HT-29 (cell line): ENCODE measurements at regions not wholly inside any gene's neighbourhood (a gene's known extent, or its start where the extent isn't known, plus 50 kb on each side); places are given as distances from the start of the nearest gene placed in this dataset.

Experiments used
- DNase-seq: peaks from one replicate; pipeline ENCODE4 v3.0.0-alpha.2; 2015; ENCODE audit warnings: low spot score

DNA sequence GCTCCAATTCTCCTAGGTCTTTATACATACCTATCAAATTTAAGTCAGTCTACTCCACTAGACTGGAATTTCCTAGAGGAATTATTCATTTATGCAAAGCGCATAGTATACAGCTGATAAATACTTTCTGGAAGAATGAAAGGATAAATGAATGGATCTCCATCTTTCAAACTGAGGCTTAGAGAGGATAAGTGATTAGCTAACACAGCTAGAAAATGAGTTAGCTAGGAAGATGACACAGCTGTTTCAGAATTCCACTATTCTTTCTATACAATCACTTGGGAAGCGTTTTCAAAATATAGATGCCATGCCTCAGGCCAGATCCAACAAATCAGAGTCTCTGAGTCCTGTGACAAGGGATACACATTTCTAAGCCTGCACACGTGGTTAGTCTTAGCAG, 1146.6 kb upstream of the ZEB2 start:
- DNase-seq: no peak

DNA sequence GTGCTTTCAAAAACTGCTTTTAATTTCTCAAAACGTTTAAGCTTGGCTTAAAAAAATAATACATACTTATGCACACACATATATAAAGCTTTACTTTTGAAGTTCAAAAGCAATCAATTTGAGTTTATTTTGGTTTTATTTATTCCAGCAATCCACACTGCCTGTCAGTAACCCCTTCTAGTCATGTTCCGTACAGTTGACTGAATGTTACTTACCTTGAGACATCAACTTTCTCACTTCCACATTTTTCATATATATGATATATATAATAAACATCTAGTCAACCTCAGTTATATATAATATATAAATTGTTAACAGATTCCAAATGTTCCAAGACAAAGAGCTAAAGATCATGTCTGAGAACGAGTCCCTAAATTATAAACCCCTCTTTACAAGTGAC, 1137.3 kb upstream of the ZEB2 start:
- no peak for DNase-seq

DNA sequence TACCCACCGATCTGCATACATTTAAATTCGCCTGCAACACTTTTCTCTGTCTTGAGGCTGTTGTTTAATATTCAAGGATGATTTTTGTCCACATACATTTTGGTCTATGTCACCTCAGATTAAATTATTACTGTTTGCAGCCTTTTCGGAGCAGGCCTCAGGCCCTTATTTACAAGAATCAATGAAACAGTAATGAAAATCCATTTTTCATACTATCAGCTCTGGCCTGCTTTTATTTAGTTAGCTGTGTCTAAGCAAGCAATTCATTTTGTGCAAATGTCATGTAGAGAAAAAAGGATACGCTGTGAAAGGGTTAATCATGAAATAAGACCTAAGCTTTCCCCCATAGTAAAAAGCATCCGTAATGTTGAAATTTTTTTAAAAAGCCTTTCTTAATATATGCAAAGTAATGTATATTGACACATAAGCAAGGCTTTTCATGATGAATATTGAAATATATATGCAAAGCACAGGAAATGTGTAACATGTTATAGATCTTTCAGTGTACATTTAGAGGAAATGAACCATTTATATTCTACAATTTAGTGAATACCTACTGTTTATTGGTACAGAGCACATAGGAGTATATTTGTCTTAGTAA, 1135.3 kb upstream of the ZEB2 start:
- no peak for DNase-seq

DNA sequence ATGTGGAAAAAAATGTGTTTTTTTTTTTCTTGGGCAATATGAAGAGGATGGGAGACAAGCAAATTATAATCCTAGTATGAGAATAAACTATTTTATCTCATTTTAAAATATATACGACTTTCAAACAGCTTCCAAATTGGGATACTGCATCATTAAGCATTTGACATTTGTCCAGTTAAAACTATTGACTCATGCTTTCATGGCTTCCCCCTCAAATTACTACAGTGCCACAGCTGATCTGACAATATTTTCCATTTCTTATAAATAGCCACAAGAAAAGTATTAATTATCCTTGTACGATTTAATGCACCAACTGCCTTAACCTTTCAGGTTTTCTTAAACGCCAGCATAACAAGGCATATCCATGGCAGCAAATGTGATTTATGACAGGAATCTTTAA, 1134.8 kb upstream of the ZEB2 start:
- no peak for DNase-seq

DNA sequence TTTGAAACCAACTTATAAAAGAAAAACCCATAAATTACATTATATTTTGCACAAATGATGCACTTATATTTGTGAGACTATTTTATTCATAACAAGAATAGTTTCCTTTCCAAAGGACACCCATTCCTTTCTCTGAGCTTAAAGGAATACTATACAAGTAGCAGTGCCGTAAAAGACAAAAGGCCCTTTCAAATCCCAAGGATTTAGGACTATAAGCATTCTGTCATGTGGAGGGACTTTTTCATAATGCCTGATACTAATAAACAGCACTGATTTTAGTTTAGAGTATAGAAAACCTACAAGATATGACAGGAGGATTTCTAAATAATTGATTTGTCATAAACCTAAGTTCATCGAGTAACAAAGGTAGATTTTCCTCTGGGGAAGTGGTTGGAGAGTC, 1134.2 kb upstream of the ZEB2 start:
- DNase-seq: no peak

DNA sequence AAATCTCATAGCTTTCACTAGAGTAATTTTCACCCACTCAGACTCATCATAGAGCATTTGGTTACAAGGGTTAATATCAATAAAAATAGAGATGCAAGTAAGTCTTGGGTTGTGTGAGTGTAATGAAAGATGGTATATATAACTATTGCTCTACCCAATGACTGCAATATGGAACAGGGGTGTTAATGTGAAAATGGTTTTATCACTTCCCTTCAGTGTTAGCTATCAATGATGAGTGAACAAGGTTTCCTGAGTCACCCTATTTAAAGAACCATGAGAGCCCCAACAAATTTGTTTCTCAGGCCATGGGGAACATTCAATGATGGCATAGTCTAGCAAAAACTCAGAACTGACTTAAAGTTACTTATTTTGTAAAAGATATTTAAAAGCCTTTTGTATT, 1133.6 kb upstream of the ZEB2 start:
- DNase-seq: no peak

DNA sequence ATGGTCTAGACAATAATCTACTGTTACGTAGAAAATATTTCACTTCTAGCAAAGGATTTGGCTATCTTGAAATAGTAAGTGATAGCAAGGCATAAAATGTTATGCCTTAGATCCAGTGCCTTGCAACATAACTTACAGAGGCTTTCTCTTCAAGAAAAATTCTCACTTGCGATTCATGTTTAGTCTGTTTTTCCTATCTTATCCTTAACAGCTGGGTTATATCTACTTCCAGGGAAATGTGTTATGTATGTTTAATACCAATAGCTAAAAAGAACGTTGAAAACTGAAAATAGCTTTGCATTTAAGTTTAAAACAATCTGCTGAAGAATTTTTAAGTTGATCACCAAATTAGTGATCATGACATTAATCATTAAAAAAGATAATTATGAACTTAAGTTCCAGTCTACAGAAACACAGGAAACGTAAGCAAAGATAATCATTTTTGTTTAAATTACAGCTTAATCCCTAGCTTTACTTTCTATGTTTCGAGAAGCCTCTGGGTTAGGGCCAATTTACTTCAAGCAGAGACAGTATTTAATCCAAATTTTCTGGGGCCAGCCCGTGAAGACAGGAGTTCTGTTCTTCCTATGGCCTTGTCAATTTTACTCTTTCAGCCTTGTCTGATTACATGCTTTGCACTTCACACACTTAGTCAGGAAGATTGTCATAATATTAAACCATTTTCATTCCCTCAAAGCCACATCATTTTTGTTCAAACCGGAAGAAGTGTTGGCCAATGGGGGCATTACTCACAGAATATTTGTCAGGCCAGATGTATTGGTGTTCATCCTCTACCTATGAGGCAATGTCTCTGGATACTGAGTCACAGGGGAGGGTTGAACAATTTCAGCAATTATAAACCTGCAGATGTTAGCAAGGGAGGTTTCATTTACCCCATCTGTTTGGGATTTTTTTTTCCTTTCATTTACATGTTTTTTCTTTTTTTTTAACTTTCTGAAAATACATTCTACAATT, 1132.9 kb upstream of the ZEB2 start:
- no peak for DNase-seq

DNA sequence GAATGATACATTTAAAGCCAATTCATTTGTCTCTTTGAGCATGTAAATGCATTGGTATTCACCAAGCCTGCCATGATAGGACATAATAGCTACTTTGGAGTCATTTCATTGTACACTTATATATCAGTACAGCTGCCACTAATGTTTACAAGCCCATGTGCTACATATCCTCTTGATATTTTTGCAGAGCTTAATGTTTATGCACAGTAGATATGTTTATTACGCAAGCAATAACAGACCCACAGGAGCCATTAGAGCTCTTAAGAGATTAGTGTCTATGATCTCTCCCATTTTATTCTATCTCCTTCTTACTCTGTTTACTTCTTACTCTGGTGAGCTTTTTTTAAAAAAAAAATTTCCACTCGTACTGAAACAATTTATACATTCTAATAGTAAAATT, 1132.1 kb upstream of the ZEB2 start:
- no peak for DNase-seq

DNA sequence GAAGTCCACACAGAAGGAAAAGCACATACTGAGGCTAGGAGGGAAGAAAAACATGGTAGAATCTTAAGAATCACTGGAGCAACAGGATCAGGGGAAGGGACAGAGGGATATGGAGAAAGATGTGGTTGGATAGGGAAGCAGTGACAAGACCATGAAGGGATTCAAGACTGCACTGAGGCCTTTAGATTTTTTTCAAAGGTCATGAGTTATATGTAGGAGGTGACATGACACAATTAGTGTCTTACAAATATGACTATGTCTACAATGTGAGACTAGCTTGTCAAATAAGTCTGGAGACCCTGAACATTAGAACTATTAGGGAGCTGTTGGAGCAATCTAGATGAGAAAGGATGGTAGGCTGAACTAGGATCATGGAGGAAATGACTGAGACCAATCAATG, 1130.3 kb upstream of the ZEB2 start:
- DNase-seq: no peak

DNA sequence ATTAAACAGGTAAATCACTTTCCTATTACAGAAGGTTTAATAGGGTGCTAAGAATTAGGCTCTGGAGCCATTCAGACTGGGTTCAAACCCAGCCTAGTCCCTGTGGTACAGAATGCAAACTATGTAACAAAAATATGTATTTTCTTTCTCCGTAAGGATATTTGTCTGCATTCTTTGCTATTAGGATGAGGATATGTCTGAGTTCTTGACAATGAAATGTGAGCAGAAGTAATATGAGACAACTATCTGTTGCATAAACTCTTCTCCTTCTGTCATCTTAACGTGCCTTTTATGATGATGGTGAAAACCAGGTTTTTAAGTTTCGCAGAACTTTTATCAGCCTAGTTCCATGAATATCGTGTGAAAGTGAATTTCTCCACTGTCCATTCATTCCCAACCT, 1129.1 kb upstream of the ZEB2 start:
- DNase-seq: no peak

DNA sequence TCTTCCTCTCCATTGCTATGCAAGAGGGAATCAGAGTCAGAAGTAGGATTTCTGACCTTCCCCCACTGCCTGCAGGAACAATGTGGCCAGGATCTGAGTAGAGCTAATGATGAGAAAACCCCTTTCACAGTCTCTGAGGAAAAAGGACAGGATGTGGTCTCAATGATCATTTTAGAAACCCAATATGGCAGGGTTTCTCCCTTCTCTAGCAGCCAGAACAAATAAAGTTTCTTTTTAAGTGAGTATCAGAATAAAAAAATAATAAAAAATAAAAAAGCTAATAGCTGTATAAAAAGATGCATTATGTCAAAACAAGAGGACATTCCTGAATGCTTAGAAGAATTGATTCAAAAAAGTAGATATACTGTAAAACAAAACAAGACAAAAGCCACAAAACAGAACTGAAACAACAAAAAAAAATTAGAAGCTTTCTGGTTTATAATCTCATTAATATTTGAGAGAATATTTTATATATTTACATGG, 1124.9 kb upstream of the ZEB2 start:
- no peak for DNase-seq

DNA sequence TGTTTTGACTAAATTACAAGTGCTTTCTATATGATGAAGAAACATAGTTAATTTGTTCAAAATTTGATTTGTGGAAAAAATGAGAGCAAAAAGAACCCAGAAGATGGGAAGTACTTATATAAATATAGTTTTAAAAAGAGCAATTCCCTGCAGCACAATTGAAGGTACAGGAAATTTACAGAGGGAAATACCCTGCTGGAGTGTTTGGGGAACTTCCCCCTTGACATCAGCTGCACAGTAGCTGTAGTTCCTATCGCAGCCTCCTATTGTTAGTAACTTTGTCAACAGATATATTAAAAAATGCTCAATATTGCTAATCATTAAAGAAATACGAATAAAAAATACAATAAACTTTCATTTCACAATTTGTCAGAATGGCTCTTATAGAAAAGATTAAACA, 1118.8 kb upstream of the ZEB2 start:
- DNase-seq: no peak

DNA sequence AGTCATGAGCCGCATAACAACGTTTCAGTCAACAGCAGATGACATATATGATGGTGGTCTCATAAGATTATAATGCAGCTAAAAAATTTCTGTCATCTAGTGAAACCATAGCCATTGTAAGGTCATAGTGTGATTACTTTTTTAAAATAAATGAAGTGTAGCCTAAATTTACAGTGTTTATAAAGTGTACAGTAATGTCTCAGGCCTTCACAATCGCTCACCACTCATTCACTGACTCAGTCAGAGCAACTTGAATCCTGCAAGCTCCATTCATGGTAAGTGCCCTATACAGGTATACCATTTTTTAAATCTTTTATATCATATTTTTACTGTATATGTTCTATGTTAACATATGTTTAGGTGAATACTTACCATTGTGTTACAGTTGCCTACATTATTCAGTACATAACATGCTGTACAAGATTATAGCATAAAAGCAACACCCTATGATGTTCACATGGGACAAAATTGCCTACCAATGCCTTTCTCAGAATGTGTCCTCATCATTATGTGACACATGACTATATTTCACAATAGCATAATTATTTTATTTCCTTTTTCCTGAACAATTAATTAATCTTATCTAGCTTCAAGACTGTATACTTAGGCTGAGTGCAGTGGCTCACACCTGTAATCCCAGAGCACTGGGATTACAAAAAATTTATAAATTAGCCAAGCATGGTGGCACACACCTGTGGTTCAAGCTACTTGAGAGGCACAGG, 1115.9 kb upstream of the ZEB2 start:
- DNase-seq: no peak

DNA sequence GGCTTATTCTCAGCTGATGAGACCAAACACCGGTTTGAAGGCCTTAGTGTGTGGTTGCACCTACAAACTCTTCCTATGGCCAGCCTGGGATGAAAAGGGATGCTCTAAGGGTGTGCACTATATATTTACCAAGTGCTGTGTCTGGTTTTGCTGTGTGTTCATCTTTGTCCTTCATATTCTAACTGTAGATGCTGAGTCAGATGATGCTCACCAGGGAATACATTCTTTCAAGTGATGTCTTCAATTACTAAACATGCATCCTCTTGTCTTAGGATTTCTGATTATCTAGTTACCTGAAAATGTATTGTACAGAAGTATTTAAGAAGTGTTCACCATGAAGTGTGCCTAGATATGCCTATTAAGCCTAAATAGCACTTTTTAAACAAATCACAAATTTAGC, 1111.6 kb upstream of the ZEB2 start:
- DNase-seq: no peak

DNA sequence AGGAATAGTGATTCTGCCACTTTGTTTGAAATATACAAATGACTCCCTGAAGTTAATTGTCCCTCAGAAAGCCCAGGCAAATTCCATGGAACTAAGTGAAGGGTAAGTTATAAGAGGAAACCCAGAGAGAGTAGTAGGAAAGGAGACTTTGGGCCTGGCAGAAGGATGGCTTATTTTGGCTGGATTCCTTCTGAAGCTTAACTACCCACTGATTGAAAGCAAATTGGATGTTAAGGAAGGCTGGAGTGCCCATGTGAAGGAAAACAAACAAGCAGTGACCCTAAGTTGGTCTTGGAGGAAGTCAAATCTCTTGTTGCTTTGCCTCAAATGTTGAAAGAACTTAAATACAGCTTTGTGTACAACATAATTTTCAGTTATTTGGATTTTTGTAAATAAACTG, 1106.4 kb upstream of the ZEB2 start:
- no peak for DNase-seq

DNA sequence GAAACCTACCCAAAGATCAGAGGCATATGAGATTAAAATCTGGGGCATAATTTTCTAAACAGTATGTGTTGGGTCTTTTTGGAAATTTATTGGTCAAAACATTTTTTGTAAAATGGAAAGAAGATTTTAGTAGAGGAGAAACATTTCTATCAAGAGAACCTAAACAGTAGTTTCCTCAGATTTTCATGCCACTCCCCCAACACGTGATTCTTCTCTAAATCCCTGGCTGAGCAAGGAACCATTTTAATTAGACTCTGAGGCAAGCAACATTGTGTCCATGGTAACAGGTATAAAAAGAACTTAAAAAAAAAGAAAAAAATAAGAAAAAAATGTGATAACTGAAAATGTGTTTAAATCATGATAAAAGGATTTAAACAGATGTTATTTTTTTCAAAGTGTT, 1105.2 kb upstream of the ZEB2 start:
- no peak for DNase-seq

DNA sequence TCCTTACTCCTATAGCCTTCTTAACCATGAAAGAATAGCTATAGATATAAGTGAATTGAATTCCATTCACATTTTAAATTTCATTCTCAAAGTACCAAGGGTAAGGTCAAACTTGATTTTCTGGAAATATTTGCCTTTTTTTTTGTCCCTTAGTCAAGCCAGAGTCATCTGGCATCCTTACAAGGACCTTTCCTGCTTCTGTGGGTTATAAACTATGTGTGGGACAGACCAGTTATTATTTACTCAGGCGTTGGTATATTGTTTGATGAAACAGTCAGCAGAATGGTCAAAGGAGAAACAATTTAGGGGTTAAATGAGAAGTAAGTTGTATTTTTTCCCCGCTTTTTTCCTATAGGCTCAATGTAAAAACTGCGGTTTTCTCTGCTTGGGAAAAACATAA, 1103.2 kb upstream of the ZEB2 start:
- no peak for DNase-seq

DNA sequence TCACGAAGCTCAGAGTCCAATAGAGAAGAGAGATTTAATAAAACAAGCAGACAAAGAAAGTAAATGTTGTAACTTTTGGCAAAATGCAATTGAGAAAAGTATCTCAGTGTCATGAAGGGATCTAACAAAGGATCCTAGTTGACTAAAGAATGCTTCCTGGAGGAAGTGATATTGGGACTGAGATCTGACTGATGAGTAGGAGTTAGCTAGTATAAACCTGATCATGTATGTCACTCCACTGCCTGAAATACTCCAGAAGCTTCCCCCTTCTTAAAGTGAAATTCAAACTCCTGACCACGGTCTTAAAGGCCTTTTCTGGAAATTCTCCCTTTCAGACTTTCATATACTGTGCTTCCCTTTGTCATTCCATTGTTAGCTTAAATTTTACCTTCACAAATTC, 1102.4 kb upstream of the ZEB2 start:
- no peak for DNase-seq

DNA sequence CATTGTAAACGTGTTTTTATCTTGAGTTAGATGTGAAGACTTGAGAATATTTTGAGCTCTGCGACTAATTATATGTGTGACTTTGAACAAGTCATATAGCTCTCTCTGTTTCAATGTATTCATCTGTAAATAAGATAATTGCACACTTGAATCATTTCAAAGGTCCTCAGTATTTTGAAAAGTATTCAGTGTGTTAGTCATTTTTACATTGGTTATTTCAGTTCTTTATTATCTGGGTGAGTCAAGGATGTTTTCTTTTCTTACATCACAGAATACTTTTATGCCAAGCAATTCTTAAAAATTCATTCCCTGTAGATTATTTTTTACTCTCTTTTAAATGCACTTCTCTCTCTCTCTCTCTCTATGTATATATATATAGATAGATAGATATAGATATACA, 1098.0 kb upstream of the ZEB2 start:
- no peak for DNase-seq

DNA sequence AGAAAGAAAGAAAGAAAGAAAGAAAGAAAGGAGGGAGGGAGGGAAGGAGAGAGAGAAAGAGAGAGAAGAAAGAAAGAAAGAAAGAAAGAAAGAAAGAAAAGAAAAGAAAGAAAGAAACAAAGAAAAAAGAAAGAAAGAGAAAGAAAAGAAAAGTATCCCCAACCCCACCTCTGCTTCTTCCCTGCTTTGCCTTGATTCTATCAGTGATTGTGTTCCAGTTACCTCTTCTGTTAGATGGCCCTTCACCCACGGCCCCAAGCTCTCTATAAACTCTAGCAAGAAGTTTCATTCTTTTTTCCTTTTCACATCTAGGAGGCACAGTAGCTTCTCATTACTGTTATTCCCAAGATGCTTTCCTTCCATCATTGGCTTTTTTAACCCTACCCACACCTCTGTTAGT, 1097.5 kb upstream of the ZEB2 start:
- DNase-seq: no peak

DNA sequence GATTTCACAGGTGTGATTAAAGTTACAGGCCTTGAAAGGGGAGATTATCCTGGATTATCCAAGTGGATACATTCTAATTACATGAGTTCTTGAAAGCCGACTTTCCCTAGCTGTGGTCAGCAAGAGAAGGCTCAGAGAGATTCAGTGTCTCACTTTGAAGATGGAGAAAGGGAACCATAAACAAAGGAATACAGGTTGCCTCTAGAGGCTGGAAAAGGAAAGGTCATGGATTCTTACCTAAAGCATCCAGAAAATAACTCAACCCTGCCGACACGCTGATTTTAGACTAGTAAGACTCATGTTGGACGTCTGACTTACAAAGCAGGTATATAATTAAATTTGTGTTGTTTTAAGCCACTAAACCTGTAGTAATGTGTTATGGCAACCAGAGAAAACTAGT, 1095.7 kb upstream of the ZEB2 start:
- DNase-seq: no peak

DNA sequence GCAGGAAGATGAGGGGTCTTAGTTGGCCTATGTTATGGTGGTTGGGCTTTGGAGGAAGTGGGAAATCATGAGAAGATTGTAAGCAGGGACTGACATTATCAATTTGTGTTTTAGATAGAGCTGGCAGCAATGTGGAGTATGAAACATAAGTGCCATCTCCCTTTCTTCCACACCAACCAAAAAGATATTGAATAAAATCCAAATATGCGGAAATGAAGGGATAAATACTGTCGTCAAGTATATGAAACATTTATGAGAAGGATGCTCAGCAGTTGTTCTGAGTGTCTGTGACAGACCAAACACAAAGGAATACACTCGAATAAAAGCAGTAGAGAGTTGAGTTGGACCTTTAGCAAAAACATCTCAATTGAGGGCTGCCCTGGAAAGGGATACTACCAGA, 1090.0 kb upstream of the ZEB2 start:
- DNase-seq: no peak
